ENCODE measurements at regions not wholly inside any gene's neighbourhood (a gene's known extent, or its start where the extent isn't known, plus 50 kb on each side); places are given as distances from the start of the nearest gene placed in this dataset.
"Not testable (repeated sequence)": the region's sequence is repeated elsewhere in the genome, so short reads cannot be mapped to it uniquely, and the experiment has no call there.

GRCh38 chr2:51780353-51780752, 748.4 kb upstream of the NRXN1 start:
- no CpG with 5 or more reads among the region's 26 CpGs for WGBS, 2 donors (ENCODE audit: low coverage in 1 of 2)
- Histone ChIP-seq H3K4me1 (peaks cover 0 to 5% (median 0%) of the 10 kb centered on the region in 3 donors), H3K27ac (no peak overlapping the region), H3K36me3 (no peaks in the 10 kb centered on the region), H3K27me3 (no peaks in the 10 kb centered on the region), H3K9me3 (no peaks in the 10 kb centered on the region), H3K4me3 (no peak overlapping the region)
- ATAC-seq, result no peak
- TF ChIP-seq POLR2A (IDR thresholded peaks at IDR 0.05) (no peak), POLR2AphosphoS5 (IDR thresholded peaks at IDR 0.05) (no peak), EP300 (IDR thresholded peaks at IDR 0.05) (no peak)
- TF ChIP-seq, protein P1, sequence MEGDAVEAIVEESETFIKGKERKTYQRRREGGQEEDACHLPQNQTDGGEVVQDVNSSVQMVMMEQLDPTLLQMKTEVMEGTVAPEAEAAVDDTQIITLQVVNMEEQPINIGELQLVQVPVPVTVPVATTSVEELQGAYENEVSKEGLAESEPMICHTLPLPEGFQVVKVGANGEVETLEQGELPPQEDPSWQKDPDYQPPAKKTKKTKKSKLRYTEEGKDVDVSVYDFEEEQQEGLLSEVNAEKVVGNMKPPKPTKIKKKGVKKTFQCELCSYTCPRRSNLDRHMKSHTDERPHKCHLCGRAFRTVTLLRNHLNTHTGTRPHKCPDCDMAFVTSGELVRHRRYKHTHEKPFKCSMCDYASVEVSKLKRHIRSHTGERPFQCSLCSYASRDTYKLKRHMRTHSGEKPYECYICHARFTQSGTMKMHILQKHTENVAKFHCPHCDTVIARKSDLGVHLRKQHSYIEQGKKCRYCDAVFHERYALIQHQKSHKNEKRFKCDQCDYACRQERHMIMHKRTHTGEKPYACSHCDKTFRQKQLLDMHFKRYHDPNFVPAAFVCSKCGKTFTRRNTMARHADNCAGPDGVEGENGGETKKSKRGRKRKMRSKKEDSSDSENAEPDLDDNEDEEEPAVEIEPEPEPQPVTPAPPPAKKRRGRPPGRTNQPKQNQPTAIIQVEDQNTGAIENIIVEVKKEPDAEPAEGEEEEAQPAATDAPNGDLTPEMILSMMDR (IDR thresholded peaks at IDR 0.05), result no peak

- H3K27me3 ChIP-seq, H3K4me3 ChIP-seq, H3K36me3 ChIP-seq, H3K27ac ChIP-seq, ATAC-seq, H3K9me3 ChIP-seq, H3K4me1 ChIP-seq: not testable (repeated sequence)
- no CpG with 5 or more reads among the region's 7 CpGs for WGBS, 2 donors (ENCODE audit: low coverage in 1 of 2)
Measured at GRCh38 chr2:51779723-51780122, 747.8 kb upstream of the NRXN1 start.

- no peak for ATAC-seq
- no peak overlapping the region for H3K27ac ChIP-seq
- TF ChIP-seq EP300 (IDR thresholded peaks at IDR 0.05) (no peak), POLR2AphosphoS5 (IDR thresholded peaks at IDR 0.05) (no peak), POLR2A (IDR thresholded peaks at IDR 0.05) (no peak)
- TF ChIP-seq, protein P1 (IDR thresholded peaks at IDR 0.05), result no peak
- 38 to 90% methylated on average over 2 to 3 of the region's 3 CpGs for WGBS, 2 donors (ENCODE audit: low coverage in 1 of 2)
- H3K4me3 ChIP-seq, result no peak overlapping the region
- H3K4me1 ChIP-seq, result peaks cover 0 to 5% (median 0%) of the 10 kb centered on the region in 3 donors
- H3K27me3 ChIP-seq, result no peaks in the 10 kb centered on the region
- no peaks in the 10 kb centered on the region for H3K36me3 ChIP-seq
- peaks cover 0 to 4% (median 0%) of the 10 kb centered on the region in 3 donors for H3K9me3 ChIP-seq
Measured at GRCh38 chr2:51778806-51779205, 746.9 kb upstream of the NRXN1 start.

- not testable (repeated sequence) for H3K36me3 ChIP-seq, H3K4me1 ChIP-seq, ATAC-seq, H3K27me3 ChIP-seq, H3K4me3 ChIP-seq, H3K27ac ChIP-seq, H3K9me3 ChIP-seq
- 95 to 100% methylated on average over 4 to 8 of the region's 12 CpGs for WGBS, 2 donors (ENCODE audit: low coverage in 1 of 2)
Measured at GRCh38 chr2:51774606-51775005, 742.7 kb upstream of the NRXN1 start.

DNA sequence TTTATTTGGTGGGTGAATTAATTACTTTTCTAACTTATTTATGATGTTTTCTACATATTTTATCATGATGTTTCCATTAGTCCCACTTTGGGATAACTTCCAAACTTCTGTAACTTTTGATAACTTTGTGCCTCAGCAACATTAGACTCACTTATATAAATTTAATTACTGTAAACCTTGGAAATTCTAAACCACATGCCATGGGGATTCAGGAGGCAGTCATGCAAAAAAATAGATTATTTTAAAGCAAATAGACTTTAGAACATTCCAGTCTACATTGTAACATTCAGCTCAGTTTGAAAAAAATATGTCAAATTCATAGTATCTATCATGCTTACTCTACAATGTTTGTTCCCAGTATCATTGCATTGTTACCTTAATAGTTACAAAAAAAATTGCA, 728.5 kb upstream of the NRXN1 start:
- no peak for ATAC-seq
- H3K4me3 ChIP-seq, result no peak overlapping the region
- TF ChIP-seq, protein P1 (IDR thresholded peaks at IDR 0.05), result no peak
- TF ChIP-seq POLR2AphosphoS5 (IDR thresholded peaks at IDR 0.05) (no peak), EP300 (IDR thresholded peaks at IDR 0.05) (no peak), POLR2A (IDR thresholded peaks at IDR 0.05) (no peak)
- H3K9me3 ChIP-seq, result no peaks in the 10 kb centered on the region
- no peak overlapping the region for H3K27ac ChIP-seq
- no peaks in the 10 kb centered on the region for H3K36me3 ChIP-seq
- H3K4me1 ChIP-seq, result no peaks in the 10 kb centered on the region
- H3K27me3 ChIP-seq, result no peaks in the 10 kb centered on the region

DNA sequence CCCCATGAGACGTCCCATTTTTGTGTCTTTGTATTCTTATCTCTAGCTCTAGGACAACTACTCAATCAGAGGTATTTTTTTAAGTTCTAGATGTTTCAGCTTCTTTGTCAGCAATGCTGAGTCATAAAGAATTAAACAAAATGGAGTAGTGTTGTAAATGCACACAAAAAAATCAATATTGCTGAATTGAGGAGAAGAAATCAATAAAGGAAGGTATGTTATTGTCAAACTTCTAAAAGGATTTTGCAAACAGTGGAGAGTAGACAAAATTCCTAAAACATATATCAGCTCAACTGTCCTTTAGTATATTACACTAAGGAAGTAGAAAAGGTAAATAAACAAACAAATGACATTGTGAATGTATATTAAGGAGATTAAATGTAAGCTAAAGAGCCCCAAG, 726.1 kb upstream of the NRXN1 start:
- Histone ChIP-seq H3K4me1 (no peaks in the 10 kb centered on the region), H3K4me3 (no peak overlapping the region), H3K9me3 (no peaks in the 10 kb centered on the region), H3K27ac (no peak overlapping the region), H3K36me3 (no peaks in the 10 kb centered on the region), H3K27me3 (no peaks in the 10 kb centered on the region)
- no peak for ATAC-seq
- 78 to 100% methylated on average over 1 of the region's 1 CpG for WGBS, 2 donors (ENCODE audit: low coverage in 1 of 2)
- TF ChIP-seq EP300 (IDR thresholded peaks at IDR 0.05), result no peak
- no peak for TF ChIP-seq POLR2A (IDR thresholded peaks at IDR 0.05)
- TF ChIP-seq POLR2AphosphoS5 (IDR thresholded peaks at IDR 0.05), result no peak
- TF ChIP-seq, protein P1 (IDR thresholded peaks at IDR 0.05), result no peak
